Globus pallidus (tissue), 1 donor: ENCODE measurements at regions not wholly inside any gene's neighbourhood (a gene's known extent, or its start where the extent isn't known, plus 50 kb on each side); places are given as distances from the start of the nearest gene placed in this dataset.
"Not testable (repeated sequence)": the region's sequence is repeated elsewhere in the genome, so short reads cannot be mapped to it uniquely, and the experiment has no call there.

Source experiments
- DNase-seq: peaks from one replicate; pipeline ENCODE4 v3.0.0-alpha.2; 2015; ENCODE audit warnings: low spot score

GRCh38 chr3:153615863-153616262 lies 453.8 kb downstream of the RAP2B start:
- no peak for DNase-seq

- DNase-seq, result no peak
Measured at GRCh38 chr3:153617463-153617862, 455.4 kb downstream of the RAP2B start.

- DNase-seq, result no peak
Measured at GRCh38 chr3:153618176-153618575, 456.1 kb downstream of the RAP2B start.

GRCh38 chr3:153619268-153619667 lies 457.2 kb downstream of the RAP2B start:
- DNase-seq, result no peak

- peak; percentile 3 for DNase-seq
Measured at GRCh38 chr3:153621953-153622352, 459.9 kb downstream of the RAP2B start.

GRCh38 chr3:153623834-153624233 lies 461.8 kb downstream of the RAP2B start:
- no peak for DNase-seq

- DNase-seq, result no peak
Measured at GRCh38 chr3:153624310-153625030, 462.4 kb downstream of the RAP2B start.

- no peak for DNase-seq
Measured at GRCh38 chr3:153625506-153625905, 463.5 kb downstream of the RAP2B start.

GRCh38 chr3:153626158-153626557 lies 464.1 kb downstream of the RAP2B start:
- no peak for DNase-seq

GRCh38 chr3:153628591-153628990 lies 466.6 kb downstream of the RAP2B start:
- DNase-seq, result no peak

- DNase-seq, result no peak
Measured at GRCh38 chr3:153629148-153629547, 467.1 kb downstream of the RAP2B start.

GRCh38 chr3:153631102-153631501 lies 469.1 kb downstream of the RAP2B start:
- no peak for DNase-seq

- no peak for DNase-seq
Measured at GRCh38 chr3:153631664-153632063, 469.6 kb downstream of the RAP2B start.

- no peak for DNase-seq
Measured at GRCh38 chr3:153633407-153633806, 471.4 kb downstream of the RAP2B start.

- DNase-seq, result no peak
Measured at GRCh38 chr3:153634683-153635082, 472.7 kb downstream of the RAP2B start.

- DNase-seq, result no peak
Measured at GRCh38 chr3:153639631-153640030, 477.6 kb downstream of the RAP2B start.

- no peak for DNase-seq
Measured at GRCh38 chr3:153640689-153641665, 479.0 kb downstream of the RAP2B start.

- DNase-seq, result not testable (repeated sequence)
Measured at GRCh38 chr3:153642576-153642975, 478.6 kb upstream of the ARHGEF26 start.

- DNase-seq, result not testable (repeated sequence)
Measured at GRCh38 chr3:153643471-153643870, 477.7 kb upstream of the ARHGEF26 start.

GRCh38 chr3:153649286-153649839 lies 471.8 kb upstream of the ARHGEF26 start:
- DNase-seq, result no peak

- DNase-seq, result no peak
Measured at GRCh38 chr3:153652076-153652475, 469.1 kb upstream of the ARHGEF26 start.

- no peak for DNase-seq
Measured at GRCh38 chr3:153657046-153657445, 464.1 kb upstream of the ARHGEF26 start.

GRCh38 chr3:153657461-153657860 lies 463.7 kb upstream of the ARHGEF26 start:
- DNase-seq, result no peak
